GM12874 (cell line): ENCODE measurements at regions not wholly inside any gene's neighbourhood (a gene's known extent, or its start where the extent isn't known, plus 50 kb on each side); places are given as distances from the start of the nearest gene placed in this dataset.

Source experiments
- TF ChIP-seq, protein P1 (sequence below): IDR thresholded peaks from 2 replicates; pipeline ENCODE4 v1.5.1; 2011; ENCODE audit warnings: low read depth, mild to moderate bottlenecking, control low read depth, low read length, moderate library complexity; ENCODE audit not compliant: insufficient read depth

GRCh38 chr3:175985781-175986180 lies 1126.6 kb downstream of the NAALADL2 start:
- TF ChIP-seq, protein P1, sequence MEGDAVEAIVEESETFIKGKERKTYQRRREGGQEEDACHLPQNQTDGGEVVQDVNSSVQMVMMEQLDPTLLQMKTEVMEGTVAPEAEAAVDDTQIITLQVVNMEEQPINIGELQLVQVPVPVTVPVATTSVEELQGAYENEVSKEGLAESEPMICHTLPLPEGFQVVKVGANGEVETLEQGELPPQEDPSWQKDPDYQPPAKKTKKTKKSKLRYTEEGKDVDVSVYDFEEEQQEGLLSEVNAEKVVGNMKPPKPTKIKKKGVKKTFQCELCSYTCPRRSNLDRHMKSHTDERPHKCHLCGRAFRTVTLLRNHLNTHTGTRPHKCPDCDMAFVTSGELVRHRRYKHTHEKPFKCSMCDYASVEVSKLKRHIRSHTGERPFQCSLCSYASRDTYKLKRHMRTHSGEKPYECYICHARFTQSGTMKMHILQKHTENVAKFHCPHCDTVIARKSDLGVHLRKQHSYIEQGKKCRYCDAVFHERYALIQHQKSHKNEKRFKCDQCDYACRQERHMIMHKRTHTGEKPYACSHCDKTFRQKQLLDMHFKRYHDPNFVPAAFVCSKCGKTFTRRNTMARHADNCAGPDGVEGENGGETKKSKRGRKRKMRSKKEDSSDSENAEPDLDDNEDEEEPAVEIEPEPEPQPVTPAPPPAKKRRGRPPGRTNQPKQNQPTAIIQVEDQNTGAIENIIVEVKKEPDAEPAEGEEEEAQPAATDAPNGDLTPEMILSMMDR = no peak

- TF ChIP-seq, protein P1 = no peak
Measured at GRCh38 chr3:175983379-175983778, 1124.2 kb downstream of the NAALADL2 start.

- TF ChIP-seq, protein P1 = no peak
Measured at GRCh38 chr3:175980486-175981090, 1121.5 kb downstream of the NAALADL2 start.

GRCh38 chr3:175977968-175978752 lies 1119.0 kb downstream of the NAALADL2 start:
- TF ChIP-seq, protein P1 = no peak

GRCh38 chr3:175969456-175969855 lies 1110.3 kb downstream of the NAALADL2 start:
- TF ChIP-seq, protein P1 = no peak

DNA sequence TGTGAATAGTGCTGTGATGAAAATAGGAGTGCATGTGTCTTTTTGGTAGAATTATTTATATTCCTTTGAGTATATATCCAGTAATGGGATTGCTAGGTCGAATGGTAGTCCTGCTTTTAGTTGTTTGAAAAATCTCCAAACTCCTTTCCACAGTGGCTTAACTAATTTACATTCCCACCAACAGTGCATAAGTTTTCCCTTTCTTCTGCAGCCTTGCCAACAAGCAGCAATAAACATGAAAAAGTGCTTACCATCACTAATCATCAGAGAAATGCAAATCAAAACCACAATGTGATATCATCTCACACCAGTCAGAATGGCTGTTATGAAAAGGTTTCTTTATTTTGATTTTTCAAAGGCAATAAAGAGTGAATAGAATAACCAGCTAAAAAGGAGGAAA lies 1105.9 kb downstream of the NAALADL2 start:
- TF ChIP-seq, protein P1 = no peak

- TF ChIP-seq, protein P1 = no peak
Measured at GRCh38 chr3:175957427-175957826, 1098.3 kb downstream of the NAALADL2 start.
